ENCODE measurements at regions not wholly inside any gene's neighbourhood (a gene's known extent, or its start where the extent isn't known, plus 50 kb on each side); places are given as distances from the start of the nearest gene placed in this dataset.

DNA sequence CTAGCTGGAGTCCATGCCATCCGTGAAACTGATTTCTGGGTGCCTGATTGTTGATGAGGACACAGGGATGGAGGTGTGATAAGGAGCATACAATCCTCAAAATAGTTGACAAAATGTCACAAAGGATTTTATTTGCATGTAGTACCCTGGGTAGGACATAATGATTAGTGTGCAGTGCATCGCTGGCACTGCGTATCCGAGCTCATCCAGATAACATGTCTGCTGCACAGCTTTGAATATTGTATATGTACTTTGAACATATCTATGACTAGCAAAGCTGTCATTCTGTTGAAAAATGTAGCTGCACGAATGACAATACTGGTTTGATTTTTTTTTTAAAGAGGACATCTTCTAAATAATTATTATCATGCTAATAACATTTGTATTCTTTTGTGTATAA lies 529.7 kb upstream of the FANCL start:
- no peak overlapping the region for H4K5ac ChIP-seq (ENCODE audit: insufficient read length, low read depth, low read length)
- no peak overlapping the region for H3K9ac ChIP-seq (replicated peaks in 1 of 4; ENCODE audit: extremely low read depth in 1 of 4, low read depth in 3 of 4, low read length in 3 of 4)
- H3K4me1 ChIP-seq (replicated peaks in 1 of 4; ENCODE audit: control insufficient read depth in 3 of 4, insufficient read depth in 4 of 4, low read length in 3 of 4) = peaks cover 0 to 7% (median 2%) of the 10 kb centered on the region in 4 experiments; a peak in 2 of 7 replicates
- no peak overlapping the region for H2AFZ ChIP-seq (ENCODE audit: low read length)
- no peak overlapping the region for H2BK20ac ChIP-seq (ENCODE audit: low read length)
- no peaks in the 10 kb centered on the region for H3K27me3 ChIP-seq (replicated peaks in 1 of 4; ENCODE audit: control insufficient read depth in 3 of 4, extremely low read depth in 1 of 4, insufficient read depth in 3 of 4, low read length in 3 of 4)
- H3K4ac ChIP-seq (replicated peaks; ENCODE audit: insufficient read length, low read depth, low read length) = no peak overlapping the region
- no peak overlapping the region for H3K18ac ChIP-seq (ENCODE audit: extremely low read depth, low read length)
- no peaks in the 10 kb centered on the region for H3K79me2 ChIP-seq (ENCODE audit: control insufficient read depth in 1 of 2, insufficient read depth in 2 of 2, low read length in 2 of 2)
- POLR2A ChIA-PET (ENCODE audit: partially characterized antibody) = no interaction called here
- CTCF ChIA-PET (ENCODE audit: partially characterized antibody) = interaction anchor here (0.8 kb wide), 1 partner anchor 8 kb away, joined by 5 read pairs; no protein-coding TSS in a partner anchor
- H4K20me1 ChIP-seq (replicated peaks in 1 of 2; ENCODE audit: control insufficient read depth in 1 of 2, insufficient read depth in 2 of 2, low read length in 2 of 2) = no peaks in the 10 kb centered on the region
- no peak overlapping the region for H3K56ac ChIP-seq (replicated peaks; ENCODE audit: insufficient read length, low read depth, low read length)
- no peak for DNase-seq (ENCODE audit: low read depth in 1 of 2, low spot score in 2 of 2)
- no peak overlapping the region for H2BK12ac ChIP-seq (ENCODE audit: low read depth, low read length)
- FAIRE-seq = no peak
- no peaks in the 10 kb centered on the region for H3K36me3 ChIP-seq (ENCODE audit: control insufficient read depth in 2 of 4, insufficient read depth in 4 of 4, low read length in 3 of 4)
- H4K8ac ChIP-seq (ENCODE audit: extremely low read depth, insufficient read depth, low read length) = no peak overlapping the region
- no peak overlapping the region for H3K27ac ChIP-seq (ENCODE audit: low read depth, low read length)
- no peaks in the 10 kb centered on the region for H3K79me1 ChIP-seq (ENCODE audit: low read depth, low read length)
- H2AK5ac ChIP-seq (ENCODE audit: low read depth, low read length) = no peak overlapping the region
- no peak overlapping the region for H2BK15ac ChIP-seq (ENCODE audit: low read length)
- H3K23me2 ChIP-seq (ENCODE audit: low read depth, low read length) = no peaks in the 10 kb centered on the region
- H3K9me3 ChIP-seq (ENCODE audit: insufficient read depth in 2 of 2, low read depth in 1 of 2, low read length in 1 of 2) = no peaks in the 10 kb centered on the region
- 94% methylated on average over 5 of the region's 5 CpGs; no CpG with 5 or more reads in 1 of the 2 experiments for WGBS, 2 experiments (ENCODE audit: extremely low coverage in 1 of 2, insufficient coverage in 1 of 2, insufficient read length in 1 of 2, insufficient replicate concordance in 2 of 2, low coverage in 1 of 2, low lambda C conversion rate in 2 of 2, missing lambda C conversion rate in 1 of 2)
- no peak overlapping the region for H2BK120ac ChIP-seq (replicated peaks; ENCODE audit: low read depth, low read length)
- H3K23ac ChIP-seq (ENCODE audit: insufficient read length) = no peak overlapping the region
- H3K4me3 ChIP-seq (ENCODE audit: extremely low read depth in 1 of 4, insufficient read depth in 2 of 4, low read depth in 3 of 4, low read length in 4 of 4) = no peak overlapping the region
- H2BK5ac ChIP-seq (ENCODE audit: low read depth, low read length) = no peak overlapping the region
- no peak overlapping the region for H4K91ac ChIP-seq (replicated peaks; ENCODE audit: insufficient read length, low read length)
- no peak overlapping the region for H3K4me2 ChIP-seq (ENCODE audit: insufficient read depth in 1 of 2, low read depth in 2 of 2, low read length in 2 of 2)
- no peak overlapping the region for H3K14ac ChIP-seq (ENCODE audit: insufficient read length)
- no peak for TF ChIP-seq CBX8 (IDR thresholded peaks at IDR 0.05; ENCODE audit: borderline replicate concordance, low read depth, low read length)
